ENCODE measurements at regions not wholly inside any gene's neighbourhood (a gene's known extent, or its start where the extent isn't known, plus 50 kb on each side); places are given as distances from the start of the nearest gene placed in this dataset.

- Histone ChIP-seq H3K27me3 (ENCODE audit: insufficient read depth, low read length) (no peaks in the 10 kb centered on the region), H3K9me2 (ENCODE audit: insufficient read depth) (no peaks in the 10 kb centered on the region), H3K4me2 (ENCODE audit: low read length) (no peak overlapping the region), H2AFZ (ENCODE audit: low read depth, low read length, poor library complexity, severe bottlenecking) (no peak overlapping the region), H3K9me3 (ENCODE audit: control insufficient read depth in 1 of 2, insufficient read depth in 1 of 2, low read depth in 1 of 2, low read length in 2 of 2) (no peaks in the 10 kb centered on the region), H3K4me1 (ENCODE audit: control insufficient read depth in 1 of 2, insufficient read depth in 2 of 2, low read length in 2 of 2) (no peaks in the 10 kb centered on the region), H3K4me3 (replicated peaks in 1 of 2; ENCODE audit: low read depth in 1 of 2, low read length in 2 of 2) (no peak overlapping the region), H3K79me2 (ENCODE audit: insufficient read depth, low read length) (no peaks in the 10 kb centered on the region), H3K27ac (ENCODE audit: low read depth, low read length) (no peak overlapping the region), H3K36me3 (ENCODE audit: control insufficient read depth in 1 of 2, insufficient read depth in 2 of 2, low read length in 2 of 2) (no peaks in the 10 kb centered on the region), H3K9ac (ENCODE audit: low read length) (no peak overlapping the region), H4K20me1 (ENCODE audit: insufficient read depth) (no peaks in the 10 kb centered on the region)
- ChIA-PET CTCF (no interaction called here), RAD21 (ENCODE audit: low non-redundant PET in 1 of 2, low total read pairs in 2 of 2, uncharacterized antibody in 2 of 2, unreplicated experiment in 2 of 2) (no interaction called here), POLR2A (no interaction called here)
- DNase-seq (ENCODE audit: low read depth, low spot score), result no peak
- ATAC-seq, result no peak
- TF ChIP-seq POLR2A (IDR thresholded peaks at IDR 0.05; ENCODE audit: borderline replicate concordance, extremely low read depth, insufficient read depth, insufficient read length), result no peak
- TF ChIP-seq TCF7L2 (IDR thresholded peaks at IDR 0.05; ENCODE audit: borderline replicate concordance, extremely low read depth, insufficient read depth, insufficient read length), result no peak
- no peak for TF ChIP-seq SRF (IDR thresholded peaks at IDR 0.05; ENCODE audit: low read depth)
- no peak for TF ChIP-seq ELF1 (IDR thresholded peaks at IDR 0.05; ENCODE audit: borderline replicate concordance, low read depth)
- no peak for TF ChIP-seq EZH2 (IDR thresholded peaks at IDR 0.05)
- no peak for TF ChIP-seq POLR2AphosphoS5 (IDR thresholded peaks at IDR 0.05; ENCODE audit: low read depth, low read length)
- TF ChIP-seq EZH2phosphoT487 (IDR thresholded peaks at IDR 0.05; ENCODE audit: borderline replicate concordance), result no peak
- no peak for TF ChIP-seq ZFX (IDR thresholded peaks at IDR 0.05)
- no peak for TF ChIP-seq SP1 (IDR thresholded peaks at IDR 0.05; ENCODE audit: low read depth)
- no peak for TF ChIP-seq EGR1 (IDR thresholded peaks at IDR 0.05; ENCODE audit: low read depth)
- TF ChIP-seq CEBPB (IDR thresholded peaks at IDR 0.05; ENCODE audit: low read depth), result no peak
- no peak for TF ChIP-seq ZBTB33 (IDR thresholded peaks at IDR 0.05; ENCODE audit: extremely low read depth, insufficient replicate concordance, low read length)
- TF ChIP-seq RAD21 (IDR thresholded peaks at IDR 0.05; ENCODE audit: low read depth), result no peak
- no peak for TF ChIP-seq ZNF274 (IDR thresholded peaks at IDR 0.05; ENCODE audit: low read depth, low read length)
- TF ChIP-seq SIN3A (IDR thresholded peaks at IDR 0.05; ENCODE audit: low read depth), result no peak
- no peak for TF ChIP-seq MAX (IDR thresholded peaks at IDR 0.05)
- TF ChIP-seq CTCF (IDR thresholded peaks at IDR 0.05 in 2 of 3, conservative IDR thresholded peaks at IDR 0.05 in 1 of 3; ENCODE audit: borderline replicate concordance in 1 of 3, insufficient read depth in 1 of 3, low read depth in 2 of 3, low read length in 2 of 3), result no peak
- TF ChIP-seq FOSL1 (IDR thresholded peaks at IDR 0.05; ENCODE audit: low read depth), result no peak
- no peak for TF ChIP-seq ATF3 (IDR thresholded peaks at IDR 0.05)
- intact Hi-C loops (cut with micrococcal nuclease), result no loop called here
- no TSS peak for BruUV-seq (replicated peaks)
Observed at GRCh38 chr12:92486443-92487137, 216.2 kb upstream of the PLEKHG7 start.

Measured in HCT116 (cell line).